Esophagus muscularis mucosa (tissue), 3 donors: ENCODE measurements at regions not wholly inside any gene's neighbourhood (a gene's known extent, or its start where the extent isn't known, plus 50 kb on each side); places are given as distances from the start of the nearest gene placed in this dataset.

ENCODE experiments used
- POLR2A ChIP-seq: fragments of 450-650 bp; IDR thresholded peaks from one replicate; pipeline ENCODE4 v1.6.1; 2017; ENCODE audit warnings: antibody characterized with exemption, moderate library complexity, mild to moderate bottlenecking, low read depth
- POLR2AphosphoS5 ChIP-seq, 2 donors: sonication (generic); formaldehyde crosslinking; IDR thresholded peaks; one replicate each; pipeline ENCODE4 v1.6.1; 2017; ENCODE audit warnings: antibody characterized with exemption in 2 of 2
- TF ChIP-seq, protein P1 (sequence below), 3 experiments: fragments of 200-600 bp in 2 of 3; fragments of 450-650 bp in 1 of 3; sonication (generic) in 2 of 3; IDR thresholded peaks; one replicate each; pipeline ENCODE4 v1.5.1; 2017 to 2019; ENCODE audit warnings: antibody characterized with exemption in 3 of 3, mild to moderate bottlenecking in 2 of 3, moderate library complexity in 1 of 3

DNA sequence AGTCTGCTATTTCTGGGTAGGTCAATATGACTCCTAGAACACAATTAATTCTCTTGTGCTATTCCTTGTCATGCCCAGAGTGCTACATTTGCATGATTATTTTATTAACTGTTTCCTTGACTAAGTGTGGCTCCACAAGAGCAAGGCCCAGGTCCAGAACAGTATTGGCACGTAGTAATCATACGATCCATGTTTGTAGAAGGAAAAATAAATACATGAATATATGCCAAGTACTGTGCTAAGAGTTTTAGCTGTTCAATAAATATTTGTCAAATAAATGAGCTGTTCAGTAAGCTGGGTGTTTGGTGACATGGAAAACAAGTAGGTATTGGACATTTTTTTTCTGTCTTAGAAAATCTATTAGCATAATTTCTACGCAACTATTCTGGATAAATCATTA is 995.9 kb downstream of the MAT2B start:
- TF ChIP-seq, protein P1, sequence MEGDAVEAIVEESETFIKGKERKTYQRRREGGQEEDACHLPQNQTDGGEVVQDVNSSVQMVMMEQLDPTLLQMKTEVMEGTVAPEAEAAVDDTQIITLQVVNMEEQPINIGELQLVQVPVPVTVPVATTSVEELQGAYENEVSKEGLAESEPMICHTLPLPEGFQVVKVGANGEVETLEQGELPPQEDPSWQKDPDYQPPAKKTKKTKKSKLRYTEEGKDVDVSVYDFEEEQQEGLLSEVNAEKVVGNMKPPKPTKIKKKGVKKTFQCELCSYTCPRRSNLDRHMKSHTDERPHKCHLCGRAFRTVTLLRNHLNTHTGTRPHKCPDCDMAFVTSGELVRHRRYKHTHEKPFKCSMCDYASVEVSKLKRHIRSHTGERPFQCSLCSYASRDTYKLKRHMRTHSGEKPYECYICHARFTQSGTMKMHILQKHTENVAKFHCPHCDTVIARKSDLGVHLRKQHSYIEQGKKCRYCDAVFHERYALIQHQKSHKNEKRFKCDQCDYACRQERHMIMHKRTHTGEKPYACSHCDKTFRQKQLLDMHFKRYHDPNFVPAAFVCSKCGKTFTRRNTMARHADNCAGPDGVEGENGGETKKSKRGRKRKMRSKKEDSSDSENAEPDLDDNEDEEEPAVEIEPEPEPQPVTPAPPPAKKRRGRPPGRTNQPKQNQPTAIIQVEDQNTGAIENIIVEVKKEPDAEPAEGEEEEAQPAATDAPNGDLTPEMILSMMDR (IDR thresholded peaks at IDR 0.05) = no peak
- TF ChIP-seq POLR2A (no peak), POLR2AphosphoS5 (IDR thresholded peaks at IDR 0.05) (no peak)
